ENCODE measurements at regions not wholly inside any gene's neighbourhood (a gene's known extent, or its start where the extent isn't known, plus 50 kb on each side); places are given as distances from the start of the nearest gene placed in this dataset.

DNA sequence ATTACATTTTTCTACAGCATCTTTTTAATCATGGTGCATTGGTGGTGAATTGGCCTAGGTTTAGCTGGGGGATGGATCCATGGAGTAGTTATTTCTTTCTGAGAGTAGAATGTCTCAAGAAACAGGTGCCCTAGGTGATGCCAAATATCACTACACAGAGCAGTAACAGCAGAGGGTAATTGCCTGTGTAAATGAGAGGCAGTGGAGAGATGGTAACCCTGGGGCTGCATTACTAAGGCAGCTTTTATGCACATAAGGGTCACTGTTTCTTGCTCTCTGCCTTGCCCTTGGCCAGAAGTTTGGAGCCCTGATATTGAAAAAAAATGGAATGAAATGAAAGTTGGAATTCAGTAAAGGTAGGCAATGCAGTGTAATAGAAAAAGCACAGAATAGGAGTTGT is 604.0 kb downstream of the NOVA1 start:
- H3K4me3 ChIP-seq (ENCODE audit: low read depth, low read length), result no peak overlapping the region
- no peak for DNase-seq (ENCODE audit: low read depth)
- TF ChIP-seq, protein P1, sequence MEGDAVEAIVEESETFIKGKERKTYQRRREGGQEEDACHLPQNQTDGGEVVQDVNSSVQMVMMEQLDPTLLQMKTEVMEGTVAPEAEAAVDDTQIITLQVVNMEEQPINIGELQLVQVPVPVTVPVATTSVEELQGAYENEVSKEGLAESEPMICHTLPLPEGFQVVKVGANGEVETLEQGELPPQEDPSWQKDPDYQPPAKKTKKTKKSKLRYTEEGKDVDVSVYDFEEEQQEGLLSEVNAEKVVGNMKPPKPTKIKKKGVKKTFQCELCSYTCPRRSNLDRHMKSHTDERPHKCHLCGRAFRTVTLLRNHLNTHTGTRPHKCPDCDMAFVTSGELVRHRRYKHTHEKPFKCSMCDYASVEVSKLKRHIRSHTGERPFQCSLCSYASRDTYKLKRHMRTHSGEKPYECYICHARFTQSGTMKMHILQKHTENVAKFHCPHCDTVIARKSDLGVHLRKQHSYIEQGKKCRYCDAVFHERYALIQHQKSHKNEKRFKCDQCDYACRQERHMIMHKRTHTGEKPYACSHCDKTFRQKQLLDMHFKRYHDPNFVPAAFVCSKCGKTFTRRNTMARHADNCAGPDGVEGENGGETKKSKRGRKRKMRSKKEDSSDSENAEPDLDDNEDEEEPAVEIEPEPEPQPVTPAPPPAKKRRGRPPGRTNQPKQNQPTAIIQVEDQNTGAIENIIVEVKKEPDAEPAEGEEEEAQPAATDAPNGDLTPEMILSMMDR (IDR thresholded peaks at IDR 0.05; ENCODE audit: insufficient read depth, low read depth, low read length), result no peak

DNA sequence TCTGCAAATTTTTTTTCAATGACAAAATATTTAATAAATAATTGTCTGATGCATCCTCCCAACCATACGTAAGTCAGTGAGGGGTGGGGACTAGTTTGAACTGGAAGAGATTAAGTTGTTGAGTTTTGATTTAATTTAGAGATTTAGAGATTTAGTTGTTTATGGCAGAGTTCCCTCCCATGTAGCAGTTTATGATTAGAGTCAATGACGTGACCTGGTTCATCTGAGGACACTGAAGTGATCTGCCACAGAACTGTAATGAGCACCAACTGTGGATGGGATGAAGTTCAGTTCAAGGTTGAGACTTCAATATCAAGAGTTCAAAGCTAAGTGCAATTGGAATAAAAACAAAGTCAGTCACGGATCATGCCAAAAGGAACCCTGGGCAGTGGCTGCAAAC is 609.3 kb downstream of the NOVA1 start:
- TF ChIP-seq, protein P1 (IDR thresholded peaks at IDR 0.05; ENCODE audit: insufficient read depth, low read depth, low read length), result no peak
- H3K4me3 ChIP-seq (ENCODE audit: low read depth, low read length), result no peak overlapping the region
- DNase-seq (ENCODE audit: low read depth), result no peak

DNA sequence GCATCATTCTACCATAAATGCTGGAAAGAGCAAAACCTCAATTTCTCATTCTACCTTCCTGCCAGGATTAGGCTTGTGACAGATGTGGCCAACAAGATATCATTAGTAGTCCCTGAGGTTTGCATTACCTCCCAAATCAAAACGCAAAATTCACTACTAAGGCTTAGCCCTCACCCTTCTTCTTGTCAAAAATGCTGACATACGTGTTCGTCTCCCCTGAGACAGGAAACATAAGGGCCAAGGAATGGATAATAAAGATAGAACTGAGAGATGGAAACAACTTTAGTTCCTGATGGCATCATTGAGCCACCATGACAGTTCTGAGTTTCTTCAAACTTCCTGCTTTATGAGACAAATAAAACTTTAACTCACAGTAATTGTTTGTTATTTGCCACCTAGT is 642.1 kb downstream of the NOVA1 start:
- no peak overlapping the region for H3K4me3 ChIP-seq (ENCODE audit: low read depth, low read length)
- TF ChIP-seq, protein P1 (IDR thresholded peaks at IDR 0.05; ENCODE audit: insufficient read depth, low read depth, low read length), result no peak
- DNase-seq (ENCODE audit: low read depth), result no peak

DNA sequence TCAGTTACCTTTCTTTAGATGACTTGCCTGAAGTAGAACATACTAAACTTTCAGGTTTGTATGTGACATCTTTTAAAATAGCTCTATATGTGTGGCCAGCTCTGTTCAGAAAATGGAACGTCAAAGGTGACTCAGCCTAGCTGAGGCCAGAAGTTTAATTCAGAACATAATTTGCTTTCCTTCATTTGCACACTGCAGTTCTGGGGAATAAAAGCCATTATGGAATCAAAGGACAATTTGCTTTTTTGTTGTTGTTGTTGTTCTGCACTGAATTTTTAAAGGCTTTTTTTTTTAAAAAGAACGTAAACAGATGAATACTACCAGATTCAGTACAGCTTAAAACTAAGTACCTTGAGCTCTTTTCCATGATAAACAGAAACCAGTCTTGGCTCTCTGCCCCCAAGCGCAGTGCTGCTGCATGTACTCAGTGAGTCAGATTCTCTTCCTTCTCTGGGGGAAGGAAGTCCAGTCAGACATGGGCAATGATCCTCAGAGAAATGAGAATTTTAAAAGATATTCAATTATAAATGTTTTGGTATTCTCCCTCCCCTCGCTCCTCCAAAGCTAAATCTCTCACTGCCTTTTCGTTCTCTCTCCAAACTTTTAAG is 644.2 kb downstream of the NOVA1 start:
- no peak overlapping the region for H3K4me3 ChIP-seq (ENCODE audit: low read depth, low read length)
- DNase-seq (ENCODE audit: low read depth), result peak; percentile 41
- TF ChIP-seq, protein P1 (IDR thresholded peaks at IDR 0.05; ENCODE audit: insufficient read depth, low read depth, low read length), result no peak

DNA sequence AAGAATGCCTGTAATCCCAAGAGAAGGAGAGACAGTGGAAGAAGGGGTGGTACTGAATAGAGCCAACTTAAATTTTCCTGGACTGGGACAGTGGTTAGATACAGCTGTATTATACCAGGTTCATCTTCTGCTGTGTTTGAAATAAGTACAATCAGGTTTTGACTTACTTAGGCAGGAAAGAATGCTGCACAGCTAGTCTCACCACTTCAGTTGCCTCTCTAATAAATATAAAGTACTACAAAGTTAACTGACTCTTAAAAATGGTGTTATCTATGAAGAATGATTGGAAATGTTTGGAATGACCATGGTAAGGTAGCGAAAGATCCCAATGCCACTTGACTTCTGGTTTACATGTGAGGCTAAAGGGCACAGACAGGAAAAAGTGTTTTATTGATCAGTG is 652.1 kb downstream of the NOVA1 start:
- no peak overlapping the region for H3K4me3 ChIP-seq (ENCODE audit: low read depth, low read length)
- TF ChIP-seq, protein P1 (IDR thresholded peaks at IDR 0.05; ENCODE audit: insufficient read depth, low read depth, low read length), result no peak
- DNase-seq (ENCODE audit: low read depth), result no peak

DNA sequence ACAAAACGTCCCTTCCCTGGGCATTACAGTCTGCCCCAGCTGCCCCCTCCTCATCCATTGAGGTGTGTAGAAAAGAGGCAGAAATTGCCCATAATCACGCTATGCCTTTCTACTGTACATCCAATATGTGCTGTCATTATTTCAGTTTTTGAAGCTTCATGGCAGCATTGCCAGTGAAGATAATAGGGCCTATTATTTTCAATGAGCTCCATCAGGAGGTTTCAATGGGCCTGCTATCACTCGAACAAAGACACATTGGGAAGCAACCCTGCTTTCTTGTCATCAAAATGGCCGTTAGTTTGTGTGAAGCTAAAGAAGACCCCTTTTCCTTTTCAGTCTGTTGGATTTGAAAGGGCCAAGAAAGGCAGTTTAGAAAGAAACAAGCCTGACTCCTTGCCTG is 653.8 kb downstream of the NOVA1 start:
- TF ChIP-seq, protein P1 (IDR thresholded peaks at IDR 0.05; ENCODE audit: insufficient read depth, low read depth, low read length), result no peak
- DNase-seq (ENCODE audit: low read depth), result no peak
- no peak overlapping the region for H3K4me3 ChIP-seq (ENCODE audit: low read depth, low read length)

DNA sequence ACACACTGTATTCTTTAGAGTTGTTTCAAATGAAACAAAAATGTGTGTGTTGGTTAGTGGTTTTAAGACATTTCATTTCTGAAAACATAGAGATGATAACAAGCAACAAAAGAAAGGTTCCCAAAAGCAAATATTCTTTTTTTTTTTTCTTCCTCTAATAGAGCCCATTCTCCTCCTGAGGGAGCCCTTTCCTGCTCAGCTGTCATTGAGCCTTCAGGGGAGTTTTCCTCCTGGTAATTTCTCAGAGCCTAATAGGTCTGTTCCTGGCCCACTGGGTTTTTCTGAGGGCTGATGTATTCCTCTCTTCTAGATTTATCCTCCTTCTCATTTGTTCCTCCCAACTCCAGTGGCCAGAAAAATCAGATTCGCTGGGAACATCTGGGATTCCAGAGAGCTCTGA is 654.5 kb downstream of the NOVA1 start:
- no peak for DNase-seq (ENCODE audit: low read depth)
- H3K4me3 ChIP-seq (ENCODE audit: low read depth, low read length), result no peak overlapping the region
- TF ChIP-seq, protein P1 (IDR thresholded peaks at IDR 0.05; ENCODE audit: insufficient read depth, low read depth, low read length), result no peak
